Fibroblast of the aortic adventitia (primary cell): ENCODE measurements at regions not wholly inside any gene's neighbourhood (a gene's known extent, or its start where the extent isn't known, plus 50 kb on each side); places are given as distances from the start of the nearest gene placed in this dataset.

ENCODE experiments used
- DNase-seq: peaks from one replicate; pipeline ENCODE4 v3.0.0-alpha.2; 2010; ENCODE audit warnings: low read depth
- H3K4me3 ChIP-seq: 2 replicates; pipeline ENCODE4 v1.5.1; 2011; ENCODE audit warnings: low read depth, mild to moderate bottlenecking, control low read depth, low read length, moderate library complexity
- TF ChIP-seq, protein P1 (sequence below): IDR thresholded peaks from 2 replicates; pipeline ENCODE4 v1.5.1; 2011; ENCODE audit warnings: mild to moderate bottlenecking, low read length, control low read depth, inconsistent platforms; ENCODE audit not compliant: insufficient read depth

DNA sequence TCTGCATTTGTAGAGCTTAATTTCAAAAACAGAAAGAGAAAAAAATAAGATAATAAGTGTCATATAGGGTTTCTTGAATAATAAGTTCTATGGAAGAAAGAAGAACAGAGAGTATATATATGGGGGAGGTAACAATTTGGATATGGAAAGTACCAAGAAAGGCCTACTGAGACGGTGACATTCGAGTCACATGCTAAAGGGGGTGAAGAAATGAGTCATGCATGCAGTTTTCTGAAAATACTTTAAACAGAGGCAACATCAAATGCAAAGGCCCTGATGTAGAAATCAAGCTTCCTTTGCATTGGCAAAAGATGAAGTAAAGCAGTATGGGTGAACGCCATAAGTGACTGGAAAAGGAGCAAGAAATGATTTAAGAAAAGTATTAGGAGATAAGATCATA is 371.6 kb upstream of the ZNF385D start:
- TF ChIP-seq, protein P1, sequence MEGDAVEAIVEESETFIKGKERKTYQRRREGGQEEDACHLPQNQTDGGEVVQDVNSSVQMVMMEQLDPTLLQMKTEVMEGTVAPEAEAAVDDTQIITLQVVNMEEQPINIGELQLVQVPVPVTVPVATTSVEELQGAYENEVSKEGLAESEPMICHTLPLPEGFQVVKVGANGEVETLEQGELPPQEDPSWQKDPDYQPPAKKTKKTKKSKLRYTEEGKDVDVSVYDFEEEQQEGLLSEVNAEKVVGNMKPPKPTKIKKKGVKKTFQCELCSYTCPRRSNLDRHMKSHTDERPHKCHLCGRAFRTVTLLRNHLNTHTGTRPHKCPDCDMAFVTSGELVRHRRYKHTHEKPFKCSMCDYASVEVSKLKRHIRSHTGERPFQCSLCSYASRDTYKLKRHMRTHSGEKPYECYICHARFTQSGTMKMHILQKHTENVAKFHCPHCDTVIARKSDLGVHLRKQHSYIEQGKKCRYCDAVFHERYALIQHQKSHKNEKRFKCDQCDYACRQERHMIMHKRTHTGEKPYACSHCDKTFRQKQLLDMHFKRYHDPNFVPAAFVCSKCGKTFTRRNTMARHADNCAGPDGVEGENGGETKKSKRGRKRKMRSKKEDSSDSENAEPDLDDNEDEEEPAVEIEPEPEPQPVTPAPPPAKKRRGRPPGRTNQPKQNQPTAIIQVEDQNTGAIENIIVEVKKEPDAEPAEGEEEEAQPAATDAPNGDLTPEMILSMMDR, result no peak
- no peak for DNase-seq
- no peak overlapping the region for H3K4me3 ChIP-seq

DNA sequence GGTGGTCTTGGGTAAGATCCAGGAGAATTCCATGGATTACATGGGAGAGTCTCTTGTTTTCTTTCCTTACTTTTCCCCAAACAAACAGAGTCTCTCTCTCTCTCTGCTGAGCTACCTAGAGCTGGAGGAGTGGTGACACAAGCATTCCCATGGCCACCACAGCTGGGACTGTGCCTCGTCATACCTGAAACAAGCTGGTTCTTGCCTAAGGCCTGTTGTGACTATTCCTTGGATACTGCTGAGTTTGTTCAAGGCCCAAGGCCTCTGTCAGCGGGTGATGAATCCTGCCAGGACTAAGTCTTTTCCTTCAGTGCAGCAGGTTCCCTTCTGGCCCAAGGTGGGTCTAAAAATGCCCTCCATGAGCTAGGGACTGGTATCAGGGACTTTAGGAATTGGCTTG is 378.1 kb upstream of the ZNF385D start:
- no peak overlapping the region for H3K4me3 ChIP-seq
- no peak for DNase-seq
- TF ChIP-seq, protein P1, result no peak

DNA sequence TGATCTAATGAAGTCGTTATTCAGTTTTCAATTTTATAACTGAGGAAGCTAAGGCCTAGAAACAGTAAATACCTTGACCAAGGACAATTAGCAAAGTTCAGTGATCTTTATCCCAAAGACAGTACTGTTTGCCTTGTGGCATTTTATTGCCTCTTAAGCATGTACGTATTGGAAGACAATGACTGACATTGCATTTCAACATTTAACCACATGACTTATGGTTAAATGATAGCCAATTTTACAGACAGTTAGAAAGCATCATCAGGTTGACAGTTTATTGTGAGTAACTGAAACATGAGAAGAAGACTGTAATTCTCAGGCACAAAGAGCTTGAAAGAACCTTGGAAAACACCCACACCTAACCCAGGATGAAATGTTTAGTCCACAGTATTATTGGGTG is 390.8 kb upstream of the ZNF385D start:
- TF ChIP-seq, protein P1, result no peak

DNA sequence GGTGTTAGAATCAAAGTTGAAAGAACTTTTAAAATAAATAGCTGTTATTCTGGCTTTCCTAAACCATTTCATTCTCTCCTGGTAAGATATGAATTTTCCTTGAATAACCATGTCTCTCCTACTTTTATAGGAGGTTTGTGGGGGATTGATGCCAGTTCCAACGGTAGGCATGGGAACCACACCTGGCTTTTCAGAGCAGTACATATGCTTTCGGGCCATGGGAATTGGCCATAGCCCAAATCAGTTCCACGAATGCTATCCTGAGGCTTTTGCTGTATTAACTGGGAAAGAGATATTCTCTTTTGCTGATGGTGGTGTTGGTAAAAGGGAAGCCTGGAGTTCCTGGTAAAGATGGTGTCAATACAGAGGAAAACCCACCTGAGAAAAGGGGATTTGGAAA is 396.2 kb upstream of the ZNF385D start:
- no peak for DNase-seq
- TF ChIP-seq, protein P1, result no peak
- H3K4me3 ChIP-seq, result no peak overlapping the region

More for the DNA sequence above, 390.8 kb upstream of the ZNF385D start:
- no peak overlapping the region for H3K4me3 ChIP-seq
- no peak for DNase-seq

DNA sequence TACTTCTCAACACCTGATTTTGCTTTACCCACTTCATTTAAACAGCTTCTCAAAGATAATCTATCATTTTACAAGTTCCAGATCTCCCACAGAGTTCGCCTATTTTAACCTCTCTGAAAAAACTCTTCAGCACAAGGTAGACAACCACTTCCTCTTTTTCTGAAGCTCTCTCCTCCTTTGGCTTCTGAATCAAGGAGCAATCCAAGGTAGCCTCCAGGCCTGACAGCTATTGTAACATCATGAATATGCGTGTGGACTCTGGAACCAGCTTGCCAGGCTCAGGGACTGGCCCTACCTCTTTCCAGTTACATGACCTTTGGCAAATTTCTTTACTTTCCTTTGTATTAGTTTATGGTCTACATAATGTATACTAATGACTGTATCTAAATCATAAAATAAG is 405.9 kb upstream of the ZNF385D start:
- no peak overlapping the region for H3K4me3 ChIP-seq
- TF ChIP-seq, protein P1, result no peak
- DNase-seq, result no peak

DNA sequence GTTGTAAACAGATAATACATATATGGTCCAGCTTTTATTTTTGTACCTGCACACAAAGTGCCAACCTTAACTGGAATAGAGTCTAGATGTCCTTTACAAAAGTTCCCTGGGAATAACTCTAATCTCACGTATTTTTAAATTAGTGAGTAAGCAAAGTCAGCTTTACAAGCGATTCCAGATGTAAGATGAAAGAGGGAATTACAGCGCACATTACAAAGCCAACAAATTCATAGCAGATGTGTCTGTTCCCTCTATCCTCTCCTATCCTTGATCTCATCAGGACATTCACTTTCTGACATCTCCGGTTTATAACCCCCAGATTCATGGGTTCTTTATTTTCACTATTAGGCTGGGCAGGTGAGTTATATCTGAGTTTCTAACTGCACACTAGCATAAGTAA is 406.8 kb upstream of the ZNF385D start:
- H3K4me3 ChIP-seq, result no peak overlapping the region
- TF ChIP-seq, protein P1, result no peak
- DNase-seq, result no peak

DNA sequence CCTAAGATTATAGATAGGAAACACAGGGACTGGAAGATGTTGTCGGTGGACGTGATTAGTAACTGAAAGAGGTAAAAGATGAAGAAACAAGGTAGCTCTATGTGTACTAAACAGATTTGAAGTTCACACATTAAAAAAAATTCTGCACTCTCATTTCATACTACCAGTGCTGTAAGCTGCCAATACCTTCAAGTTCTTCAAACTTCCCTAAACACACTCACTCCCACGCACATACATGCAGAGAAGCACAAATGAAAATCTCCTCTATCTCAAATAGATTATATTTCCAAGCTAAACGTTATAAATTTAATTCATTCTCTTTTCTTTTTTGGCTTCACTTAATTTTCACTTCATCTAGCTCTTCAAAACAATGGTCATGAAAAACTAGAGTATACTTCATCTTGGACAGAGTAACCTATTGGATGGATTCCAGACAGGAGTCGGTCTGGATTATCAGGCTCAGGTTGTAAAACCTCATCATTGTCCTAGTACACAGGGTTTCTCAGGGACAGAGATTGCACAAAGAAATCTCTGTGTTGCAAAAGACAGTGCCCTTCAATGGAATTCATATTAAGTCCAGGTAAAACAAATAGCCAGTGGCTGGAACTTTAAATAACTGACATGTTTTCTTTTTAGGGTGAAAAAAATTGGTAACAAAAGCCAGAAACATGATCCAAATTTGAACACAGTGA is 408.1 kb upstream of the ZNF385D start:
- DNase-seq, result no peak
- H3K4me3 ChIP-seq, result no peak overlapping the region
- TF ChIP-seq, protein P1, result no peak
